ENCODE measurements at regions not wholly inside any gene's neighbourhood (a gene's known extent, or its start where the extent isn't known, plus 50 kb on each side); places are given as distances from the start of the nearest gene placed in this dataset.

- no peak for TF ChIP-seq POLR2A (IDR thresholded peaks at IDR 0.05; ENCODE audit: low read depth, low read length)
- no peak for TF ChIP-seq POLR2AphosphoS5 (IDR thresholded peaks at IDR 0.05; ENCODE audit: low read depth, low read length)
Observed at GRCh38 chrX:14412686-14413085, 116.7 kb upstream of the GLRA2 start.

Data from GM12892 (cell line).